H9 (cell line): ENCODE measurements at regions not wholly inside any gene's neighbourhood (a gene's known extent, or its start where the extent isn't known, plus 50 kb on each side); places are given as distances from the start of the nearest gene placed in this dataset.

ENCODE experiments used
- DNase-seq: peaks from one replicate; pipeline ENCODE4 v3.0.0-alpha.2; 2017
- H2AFZ ChIP-seq: one replicate; pipeline ENCODE4 v1.6.1; 2013; ENCODE audit warnings: mild to moderate bottlenecking, low read length, control low read depth, moderate library complexity
- H2AK5ac ChIP-seq: 2 replicates; pipeline ENCODE4 v1.6.1; 2013; ENCODE audit warnings: low read length, control low read depth, mixed read lengths; ENCODE audit not compliant: insufficient read length
- H2BK120ac ChIP-seq: one replicate; pipeline ENCODE4 v1.6.1; 2013; ENCODE audit warnings: low read depth, mild to moderate bottlenecking, low read length, control low read depth, inconsistent platforms; ENCODE audit not compliant: poor library complexity, severe bottlenecking
- H2BK12ac ChIP-seq: 2 replicates; pipeline ENCODE4 v1.6.1; 2013; ENCODE audit warnings: low read length, control low read depth, mixed read lengths, low read depth; ENCODE audit not compliant: insufficient read length
- H2BK15ac ChIP-seq: 2 replicates; pipeline ENCODE4 v1.6.1; 2013; ENCODE audit warnings: low read depth, low read length, control low read depth
- H2BK20ac ChIP-seq: one replicate; pipeline ENCODE4 v1.6.1; 2013; ENCODE audit warnings: low read depth, mild to moderate bottlenecking, low read length, control low read depth, inconsistent platforms; ENCODE audit not compliant: poor library complexity, severe bottlenecking
- H2BK5ac ChIP-seq: 2 replicates; pipeline ENCODE4 v1.6.1; 2013; ENCODE audit warnings: low read length, control low read depth, mixed read lengths; ENCODE audit not compliant: insufficient read length
- H3K14ac ChIP-seq: 2 replicates; pipeline ENCODE4 v1.6.1; 2013; ENCODE audit warnings: low read length, control low read depth; ENCODE audit not compliant: insufficient read depth
- H3K18ac ChIP-seq: 2 replicates; pipeline ENCODE4 v1.6.1; 2013; ENCODE audit warnings: low read depth, mild to moderate bottlenecking, mixed read lengths, low read length, control low read depth; ENCODE audit not compliant: insufficient read length
- H3K23ac ChIP-seq: 2 replicates; pipeline ENCODE4 v1.6.1; 2013; ENCODE audit warnings: low read length, control low read depth, mixed read lengths, low read depth; ENCODE audit not compliant: insufficient read length
- H3K23me2 ChIP-seq: 2 replicates; pipeline ENCODE4 v1.6.1; 2013; ENCODE audit warnings: low read depth, mild to moderate bottlenecking, mixed read lengths, low read length, control low read depth; ENCODE audit not compliant: insufficient read length, poor library complexity, severe bottlenecking
- H3K27ac ChIP-seq: 2 replicates; pipeline ENCODE4 v1.5.1; 2013; ENCODE audit warnings: low read length, control low read depth, mixed read lengths, low read depth; ENCODE audit not compliant: insufficient read length
- H3K27me3 ChIP-seq: 2 replicates; pipeline ENCODE4 v1.6.1; 2013; ENCODE audit warnings: low read length, control low read depth, inconsistent platforms; ENCODE audit not compliant: insufficient read depth
- H3K4ac ChIP-seq: 2 replicates; pipeline ENCODE4 v1.6.1; 2013; ENCODE audit warnings: low read depth, mild to moderate bottlenecking, control low read depth, inconsistent platforms, low read length, moderate library complexity
- H3K4me1 ChIP-seq: 2 replicates; pipeline ENCODE4 v1.6.1; 2013; ENCODE audit warnings: low read length, control low read depth, inconsistent platforms; ENCODE audit not compliant: insufficient read depth
- H3K4me2 ChIP-seq: 2 replicates; pipeline ENCODE4 v1.6.1; 2013; ENCODE audit warnings: low read length, control low read depth, mixed read lengths; ENCODE audit not compliant: insufficient read length, insufficient read depth
- H3K56ac ChIP-seq: 2 replicates; pipeline ENCODE4 v1.6.1; 2013; ENCODE audit warnings: low read depth, mild to moderate bottlenecking, mixed read lengths, low read length, control low read depth; ENCODE audit not compliant: insufficient read length
- H3K79me1 ChIP-seq: 2 replicates; pipeline ENCODE4 v1.6.1; 2013; ENCODE audit warnings: low read depth, mild to moderate bottlenecking, moderate library complexity, low read length, control low read depth, inconsistent platforms; ENCODE audit not compliant: insufficient read depth, poor library complexity, severe bottlenecking
- H3K79me2 ChIP-seq: 2 replicates; pipeline ENCODE4 v1.6.1; 2013; ENCODE audit warnings: low read length, control low read depth, inconsistent platforms; ENCODE audit not compliant: insufficient read depth
- H3K9ac ChIP-seq: 2 replicates; pipeline ENCODE4 v1.6.1; 2013; ENCODE audit warnings: low read length, control low read depth, mixed read lengths; ENCODE audit not compliant: insufficient read length; ENCODE audit errors: extremely low read depth
- H3K9me3 ChIP-seq: one replicate; pipeline ENCODE4 v1.6.1; 2013; ENCODE audit warnings: low read depth, low read length, inconsistent platforms; ENCODE audit not compliant: control insufficient read depth
- H3T11ph ChIP-seq: one replicate; pipeline ENCODE4 v1.6.1; 2013; ENCODE audit warnings: mild to moderate bottlenecking, low read length, control low read depth, inconsistent platforms
- H4K20me1 ChIP-seq: one replicate; pipeline ENCODE4 v1.6.1; 2013; ENCODE audit not compliant: control insufficient read depth, insufficient read length, insufficient read depth
- H4K5ac ChIP-seq: 2 replicates; pipeline ENCODE4 v1.6.1; 2013; ENCODE audit warnings: low read depth, mild to moderate bottlenecking, mixed read lengths, low read length, control low read depth; ENCODE audit not compliant: insufficient read length
- H4K8ac ChIP-seq: replicated peaks from 2 replicates; pipeline ENCODE4 v1.6.1; 2013; ENCODE audit warnings: low read length, control low read depth, mixed read lengths, low read depth; ENCODE audit not compliant: insufficient read length
- H4K91ac ChIP-seq: 2 replicates; pipeline ENCODE4 v1.6.1; 2013; ENCODE audit warnings: low read depth, mild to moderate bottlenecking, moderate library complexity, mixed read lengths, low read length, control low read depth; ENCODE audit not compliant: insufficient read length
- H3K27ac Mint-ChIP-seq, 3 experiments: 2 replicates in 2 of 3; 3 replicates in 1 of 3; pipeline ENCODE4 v1.8.0; 2020 to 2021; ENCODE audit warnings: mixed read lengths in 3 of 3, mild to moderate bottlenecking in 1 of 3, moderate library complexity in 1 of 3
- H3K27me3 Mint-ChIP-seq: 2 replicates; pipeline ENCODE4 v1.8.0; 2021; ENCODE audit warnings: low read depth, mild to moderate bottlenecking, moderate library complexity, mixed read lengths
- H3K36me3 Mint-ChIP-seq, 3 experiments: 2 replicates in 2 of 3; 3 replicates in 1 of 3; pipeline ENCODE4 v1.8.0; 2020 to 2021; ENCODE audit warnings: low read depth in 3 of 3, mixed read lengths in 3 of 3; ENCODE audit not compliant: insufficient read depth in 1 of 3
- H3K4me1 Mint-ChIP-seq, 2 experiments: 2 replicates each; pipeline ENCODE4 v1.8.0; 2020; ENCODE audit warnings: mixed read lengths in 2 of 2
- H3K4me3 Mint-ChIP-seq, 2 experiments: 2 replicates in 1 of 2; 3 replicates in 1 of 2; pipeline ENCODE4 v1.8.0; 2020 to 2021; ENCODE audit warnings: mild to moderate bottlenecking in 2 of 2, mixed read lengths in 2 of 2, moderate library complexity in 1 of 2
- H3K9me3 Mint-ChIP-seq, 2 experiments: 2 replicates in 1 of 2; 3 replicates in 1 of 2; pipeline ENCODE4 v1.8.0; 2020; ENCODE audit warnings: mild to moderate bottlenecking in 2 of 2, mixed read lengths in 2 of 2, moderate library complexity in 1 of 2
- TF ChIP-seq, protein P1 (sequence below): fragments of 200-600 bp; sonication (generic); conservative IDR thresholded peaks from 3 replicates; pipeline ENCODE4 v1.8.0; 2021; ENCODE audit warnings: antibody characterized with exemption, mild to moderate bottlenecking

DNA sequence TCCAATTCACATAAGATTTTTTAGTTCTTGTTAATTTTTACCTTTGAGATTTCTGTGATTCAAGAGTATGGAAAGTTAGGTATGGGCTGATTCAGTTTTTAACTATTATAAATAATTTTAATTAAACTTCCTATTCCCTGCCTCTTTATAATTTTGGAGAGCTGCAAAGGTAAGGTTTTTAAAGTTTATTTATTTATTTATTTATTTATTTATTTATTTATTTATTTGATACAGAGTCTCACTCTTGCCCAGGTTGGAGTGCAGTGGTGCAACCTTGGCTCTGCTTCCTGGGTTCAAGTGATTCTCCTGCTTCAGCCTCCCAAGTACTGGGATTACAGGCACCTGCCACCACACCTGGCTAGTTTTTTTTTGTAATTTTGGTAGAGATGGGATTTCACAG lies 215.5 kb upstream of the FIGN start:
- Histone ChIP-seq H2BK5ac (no peak overlapping the region), H3K23me2 (no peaks in the 10 kb centered on the region), H3K9me3 (no peaks in the 10 kb centered on the region), H3K23ac (no peak overlapping the region), H3K4ac (no peak overlapping the region), H3K56ac (no peak overlapping the region), H3K79me1 (no peaks in the 10 kb centered on the region), H2BK120ac (no peak overlapping the region), H3K27ac (no peak overlapping the region), H3K18ac (no peak overlapping the region), H4K20me1 (no peaks in the 10 kb centered on the region), H3K4me2 (no peak overlapping the region), H3K4me1 (no peaks in the 10 kb centered on the region), H2AK5ac (no peak overlapping the region), H3K79me2 (no peaks in the 10 kb centered on the region), H4K5ac (no peak overlapping the region), H4K8ac (no peak overlapping the region), H3K9ac (no peak overlapping the region), H3K27me3 (no peaks in the 10 kb centered on the region), H2BK12ac (no peak overlapping the region), H3T11ph (no peak overlapping the region), H2BK20ac (no peak overlapping the region), H4K91ac (no peak overlapping the region), H3K14ac (no peak overlapping the region), H2AFZ (no peak overlapping the region), H2BK15ac (no peak overlapping the region)
- no peaks in the 10 kb centered on the region for H3K27me3 Mint-ChIP-seq
- TF ChIP-seq, protein P1, sequence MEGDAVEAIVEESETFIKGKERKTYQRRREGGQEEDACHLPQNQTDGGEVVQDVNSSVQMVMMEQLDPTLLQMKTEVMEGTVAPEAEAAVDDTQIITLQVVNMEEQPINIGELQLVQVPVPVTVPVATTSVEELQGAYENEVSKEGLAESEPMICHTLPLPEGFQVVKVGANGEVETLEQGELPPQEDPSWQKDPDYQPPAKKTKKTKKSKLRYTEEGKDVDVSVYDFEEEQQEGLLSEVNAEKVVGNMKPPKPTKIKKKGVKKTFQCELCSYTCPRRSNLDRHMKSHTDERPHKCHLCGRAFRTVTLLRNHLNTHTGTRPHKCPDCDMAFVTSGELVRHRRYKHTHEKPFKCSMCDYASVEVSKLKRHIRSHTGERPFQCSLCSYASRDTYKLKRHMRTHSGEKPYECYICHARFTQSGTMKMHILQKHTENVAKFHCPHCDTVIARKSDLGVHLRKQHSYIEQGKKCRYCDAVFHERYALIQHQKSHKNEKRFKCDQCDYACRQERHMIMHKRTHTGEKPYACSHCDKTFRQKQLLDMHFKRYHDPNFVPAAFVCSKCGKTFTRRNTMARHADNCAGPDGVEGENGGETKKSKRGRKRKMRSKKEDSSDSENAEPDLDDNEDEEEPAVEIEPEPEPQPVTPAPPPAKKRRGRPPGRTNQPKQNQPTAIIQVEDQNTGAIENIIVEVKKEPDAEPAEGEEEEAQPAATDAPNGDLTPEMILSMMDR = no peak
- no peaks in the 10 kb centered on the region; a peak in 1 of 7 replicates for H3K36me3 Mint-ChIP-seq
- H3K4me1 Mint-ChIP-seq = no peaks in the 10 kb centered on the region
- no peak for DNase-seq
- H3K9me3 Mint-ChIP-seq = peaks cover 0 to 3% of the 10 kb centered on the region in 2 experiments; a peak in 2 of 5 replicates
- no peak overlapping the region for H3K4me3 Mint-ChIP-seq
- no peak overlapping the region for H3K27ac Mint-ChIP-seq
